NCI-H2107 (cell line): ENCODE measurements at regions not wholly inside any gene's neighbourhood (a gene's known extent, or its start where the extent isn't known, plus 50 kb on each side); places are given as distances from the start of the nearest gene placed in this dataset.

Experiments used
- DNase-seq: peaks from one replicate; lab custom pipeline; 2025; lab: John Stamatoyannopoulos, UW

- no peak for DNase-seq
Measured at GRCh38 chr2:51633073-51633472, 601.1 kb upstream of the NRXN1 start.

GRCh38 chr2:51629406-51629805 lies 597.5 kb upstream of the NRXN1 start:
- DNase-seq = no peak

GRCh38 chr2:51628917-51629316 lies 597.0 kb upstream of the NRXN1 start:
- no peak for DNase-seq

GRCh38 chr2:51624995-51625394 lies 593.1 kb upstream of the NRXN1 start:
- no peak for DNase-seq

- DNase-seq = no peak
Measured at GRCh38 chr2:51620796-51621195, 588.9 kb upstream of the NRXN1 start.

- DNase-seq = no peak
Measured at GRCh38 chr2:51619961-51620360, 588.0 kb upstream of the NRXN1 start.

- DNase-seq = no peak
Measured at GRCh38 chr2:51612387-51612786, 580.5 kb upstream of the NRXN1 start.

- no peak for DNase-seq
Measured at GRCh38 chr2:51601706-51602105, 569.8 kb upstream of the NRXN1 start.

- DNase-seq = no peak
Measured at GRCh38 chr2:51597086-51597485, 565.2 kb upstream of the NRXN1 start.

GRCh38 chr2:51595836-51596235 lies 563.9 kb upstream of the NRXN1 start:
- no peak for DNase-seq

GRCh38 chr2:51581636-51582267 lies 549.8 kb upstream of the NRXN1 start:
- no peak for DNase-seq

GRCh38 chr2:51579412-51579811 lies 547.5 kb upstream of the NRXN1 start:
- no peak for DNase-seq

- no peak for DNase-seq
Measured at GRCh38 chr2:51575181-51575580, 543.2 kb upstream of the NRXN1 start.

GRCh38 chr2:51559026-51559425 lies 527.1 kb upstream of the NRXN1 start:
- DNase-seq = no peak

GRCh38 chr2:51553476-51553875 lies 521.5 kb upstream of the NRXN1 start:
- DNase-seq = no peak

GRCh38 chr2:51535763-51536162 lies 503.8 kb upstream of the NRXN1 start:
- DNase-seq = no peak

- no peak for DNase-seq
Measured at GRCh38 chr2:51534166-51534565, 502.2 kb upstream of the NRXN1 start.

GRCh38 chr2:51528156-51528555 lies 496.2 kb upstream of the NRXN1 start:
- DNase-seq = no peak

- no peak for DNase-seq
Measured at GRCh38 chr2:51526766-51527165, 494.8 kb upstream of the NRXN1 start.

- DNase-seq = no peak
Measured at GRCh38 chr2:51516667-51517066, 484.7 kb upstream of the NRXN1 start.

- no peak for DNase-seq
Measured at GRCh38 chr2:51511002-51511401, 479.1 kb upstream of the NRXN1 start.

- DNase-seq = no peak
Measured at GRCh38 chr2:51510303-51510702, 478.4 kb upstream of the NRXN1 start.

GRCh38 chr2:51505533-51505932 lies 473.6 kb upstream of the NRXN1 start:
- no peak for DNase-seq

GRCh38 chr2:51490576-51491234 lies 458.8 kb upstream of the NRXN1 start:
- DNase-seq = peak; percentile 3
